SIG-M5 treated with dmso at 0.1 percent for 504 hours (cell line): ENCODE measurements at regions not wholly inside any gene's neighbourhood (a gene's known extent, or its start where the extent isn't known, plus 50 kb on each side); places are given as distances from the start of the nearest gene placed in this dataset.
A peak's percentile ranks its signal among the peaks of the same experiment; 100 is the strongest.
"Not testable (repeated sequence)": the region's sequence is repeated elsewhere in the genome, so short reads cannot be mapped to it uniquely, and the experiment has no call there.

Experiments used
- DNase-seq: peaks from one replicate; lab custom pipeline; 2025; ENCODE audit not compliant: unreplicated experiment; lab: John Stamatoyannopoulos, UW

GRCh38 chr5:66348387-66349125, 204.5 kb downstream of the SREK1 start:
- DNase-seq: no peak

DNA sequence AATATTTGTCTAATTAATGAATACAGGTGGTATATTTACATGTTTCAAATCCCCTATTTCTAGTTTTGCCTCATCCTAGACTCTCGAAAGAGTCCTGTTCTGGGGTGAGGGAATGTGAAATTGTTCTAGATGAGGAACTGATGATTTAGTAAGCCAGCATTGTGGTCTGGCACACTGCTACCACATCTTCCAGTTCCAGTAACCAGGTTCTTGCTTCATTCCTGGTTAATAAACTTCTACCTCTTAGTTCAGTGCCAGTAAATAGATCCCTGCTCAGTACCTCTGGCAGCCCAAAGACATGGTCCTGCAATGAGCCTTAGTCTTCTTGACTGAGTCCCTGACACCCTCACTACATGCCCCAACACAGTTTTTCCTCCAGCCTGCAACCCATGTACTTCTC, 207.7 kb downstream of the SREK1 start:
- peak; percentile 39 for DNase-seq

DNA sequence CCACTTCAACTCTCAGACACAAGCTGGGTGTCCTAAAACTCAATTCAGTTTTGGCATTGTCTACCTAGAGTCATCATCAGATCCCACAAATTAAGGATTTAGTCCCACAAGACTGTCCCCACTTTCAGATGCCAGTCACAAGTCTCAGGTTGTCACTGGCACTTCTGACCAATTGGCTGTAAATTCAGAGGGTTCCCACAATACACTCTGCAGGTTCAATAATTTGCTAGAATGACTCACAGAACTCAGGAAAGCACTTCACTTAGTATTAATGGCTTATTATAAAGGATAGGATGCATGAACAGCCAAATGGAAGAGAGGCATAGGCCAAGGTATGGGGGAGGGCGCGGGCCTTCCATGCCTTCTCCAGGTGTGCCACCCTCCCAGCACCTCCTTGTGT, 209.1 kb downstream of the SREK1 start:
- DNase-seq: no peak

GRCh38 chr5:66354422-66354821, 210.3 kb downstream of the SREK1 start:
- no peak for DNase-seq

DNA sequence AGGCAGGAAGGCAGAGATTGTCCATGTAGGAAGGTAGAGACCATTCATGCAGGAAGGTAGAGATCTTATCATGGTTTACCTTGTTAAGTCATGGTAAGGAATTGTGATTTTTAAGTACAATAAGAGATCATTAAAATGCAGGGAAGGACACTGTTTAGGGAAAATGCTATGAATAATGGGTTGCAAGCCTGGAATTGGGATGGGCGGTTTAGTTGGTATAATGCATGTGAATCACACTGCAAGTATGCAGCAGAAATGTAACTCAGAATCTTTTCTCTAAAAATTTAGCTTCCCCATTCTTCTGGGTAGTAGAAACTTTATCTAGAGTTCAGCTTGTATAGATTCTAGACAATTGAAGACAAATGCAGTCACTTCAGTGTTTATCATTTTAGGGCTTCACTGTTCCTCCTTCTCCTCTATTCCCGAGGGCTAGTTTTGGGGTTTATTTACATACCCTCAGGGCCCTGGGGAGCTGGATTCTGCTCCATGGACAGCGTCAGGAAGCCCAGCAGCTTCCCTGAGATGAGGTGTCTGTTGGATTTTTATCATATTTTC, 212.0 kb downstream of the SREK1 start:
- no peak for DNase-seq

DNA sequence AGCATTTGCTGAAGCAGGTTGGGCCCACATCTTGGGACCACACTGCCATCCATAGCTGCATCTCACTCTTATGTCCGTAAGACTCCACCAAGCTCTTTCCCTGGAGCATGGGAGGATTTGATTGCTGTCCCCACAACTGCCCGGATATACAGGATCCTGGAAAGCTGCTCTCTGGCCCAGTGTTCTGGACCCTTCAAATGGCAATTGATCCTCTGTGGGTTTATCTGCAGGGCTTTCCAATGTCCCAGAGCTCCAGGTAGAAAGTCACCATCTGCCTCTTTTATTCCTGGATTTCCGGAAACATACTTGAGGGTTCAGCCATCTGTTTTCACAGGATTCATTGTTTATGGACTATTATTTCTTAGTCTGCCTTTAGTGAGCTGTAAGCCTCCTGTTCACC, 214.6 kb downstream of the SREK1 start:
- DNase-seq: no peak

- DNase-seq: no peak
Measured at GRCh38 chr5:66361070-66361469, 217.0 kb downstream of the SREK1 start.

- no peak for DNase-seq
Measured at GRCh38 chr5:66362046-66362445, 217.9 kb downstream of the SREK1 start.

DNA sequence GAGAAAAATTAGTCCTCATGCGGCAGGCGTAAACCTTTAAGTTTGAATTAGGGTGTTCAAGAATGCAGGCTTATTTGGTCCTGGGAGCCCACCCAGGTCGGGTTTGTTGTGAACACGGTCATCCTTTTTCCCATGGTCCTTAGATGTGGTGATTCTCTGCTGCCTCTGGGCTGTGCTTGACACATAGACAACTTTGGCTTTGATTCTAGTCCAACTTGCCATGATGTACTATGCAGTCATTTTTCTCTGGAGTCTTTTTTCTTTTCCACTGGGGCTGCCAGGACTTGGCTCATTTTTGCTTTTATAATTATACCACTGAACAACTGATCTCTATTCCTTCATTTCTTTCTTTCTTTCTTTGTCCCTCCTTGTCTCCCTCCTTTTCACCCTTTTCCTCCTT, 218.6 kb downstream of the SREK1 start:
- DNase-seq: no peak

- no peak for DNase-seq
Measured at GRCh38 chr5:66363097-66363496, 219.0 kb downstream of the SREK1 start.

- DNase-seq: no peak
Measured at GRCh38 chr5:66364186-66364585, 220.1 kb downstream of the SREK1 start.

DNA sequence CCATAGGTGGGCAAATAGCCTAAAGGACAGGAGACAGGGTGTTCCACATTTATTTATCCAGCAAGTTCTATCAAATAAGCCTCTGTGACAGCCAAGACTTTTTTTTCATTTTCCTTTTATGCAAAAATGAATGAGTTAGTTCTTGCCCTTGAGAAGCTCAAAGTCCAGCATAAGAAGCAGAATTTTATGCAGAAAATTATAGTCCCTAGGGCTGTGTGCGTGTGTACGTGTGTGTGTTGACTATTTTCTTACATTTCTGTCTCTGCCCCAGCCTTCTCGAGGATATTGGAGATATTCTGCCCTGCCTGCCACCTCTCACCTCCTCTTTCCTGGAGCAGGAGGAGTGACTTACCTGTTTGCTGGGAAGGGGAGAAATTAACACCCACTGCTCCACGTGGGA, 221.9 kb downstream of the SREK1 start:
- DNase-seq: no peak

- DNase-seq: no peak
Measured at GRCh38 chr5:66367814-66368541, 223.9 kb downstream of the SREK1 start.

DNA sequence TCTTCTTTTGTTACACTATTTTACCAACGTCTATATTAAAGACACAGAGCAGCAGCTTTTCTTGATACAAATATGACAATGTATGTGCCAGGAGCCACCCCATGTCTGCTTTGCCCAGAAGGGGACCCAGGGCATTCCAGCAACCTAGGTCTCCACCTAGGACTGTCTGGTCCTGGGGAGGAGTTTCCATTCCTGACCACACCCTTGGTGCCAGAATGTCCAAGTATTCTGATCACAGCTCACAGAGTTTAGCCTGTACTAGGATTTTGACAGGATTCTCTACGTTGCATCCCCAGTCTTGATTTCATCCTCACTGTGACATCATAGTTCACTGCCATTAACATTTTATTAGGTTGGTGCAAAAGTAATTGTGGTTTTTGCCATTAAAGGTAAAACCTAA, 224.7 kb downstream of the SREK1 start:
- DNase-seq: no peak

DNA sequence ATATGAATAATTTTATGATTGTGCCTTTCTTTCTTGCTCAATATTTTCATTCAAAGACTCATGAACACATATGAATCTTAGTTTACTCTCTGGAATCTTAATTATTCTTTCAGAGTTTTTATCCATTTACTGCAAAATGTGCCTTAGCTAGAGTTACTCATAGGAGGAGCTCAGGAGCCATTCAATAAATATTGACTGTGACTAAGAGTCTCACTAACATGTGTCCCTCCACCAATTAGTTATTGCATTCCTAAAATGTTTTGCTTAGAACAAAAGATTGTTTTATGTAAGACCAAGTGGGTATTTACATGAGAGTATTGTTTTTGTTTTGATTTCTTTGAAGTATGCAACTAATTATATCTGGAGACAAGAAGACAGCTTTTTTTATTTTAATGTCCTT, 218.4 kb upstream of the MAST4 start:
- no peak for DNase-seq

GRCh38 chr5:66378407-66378806, 217.8 kb upstream of the MAST4 start:
- no peak for DNase-seq

DNA sequence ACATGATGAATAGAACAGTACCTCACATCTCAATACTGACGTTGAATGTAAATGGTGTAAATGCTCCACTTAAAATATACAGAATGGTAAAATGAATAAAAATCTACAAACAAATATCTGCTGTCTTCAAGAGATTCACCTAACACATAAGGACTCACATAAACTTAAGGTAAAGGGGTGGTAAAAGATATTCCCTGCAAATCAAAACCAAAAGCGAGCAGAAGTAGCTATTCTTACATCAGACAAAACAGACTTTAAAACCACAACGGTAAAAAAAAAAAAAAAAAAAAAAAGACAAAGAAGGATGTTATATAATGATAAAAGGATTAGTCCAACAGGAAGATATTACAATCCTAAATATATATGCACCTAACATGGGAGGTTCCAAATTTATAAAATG, 214.0 kb upstream of the MAST4 start:
- DNase-seq: no peak

GRCh38 chr5:66405145-66405544, 191.0 kb upstream of the MAST4 start:
- not testable (repeated sequence) for DNase-seq

DNA sequence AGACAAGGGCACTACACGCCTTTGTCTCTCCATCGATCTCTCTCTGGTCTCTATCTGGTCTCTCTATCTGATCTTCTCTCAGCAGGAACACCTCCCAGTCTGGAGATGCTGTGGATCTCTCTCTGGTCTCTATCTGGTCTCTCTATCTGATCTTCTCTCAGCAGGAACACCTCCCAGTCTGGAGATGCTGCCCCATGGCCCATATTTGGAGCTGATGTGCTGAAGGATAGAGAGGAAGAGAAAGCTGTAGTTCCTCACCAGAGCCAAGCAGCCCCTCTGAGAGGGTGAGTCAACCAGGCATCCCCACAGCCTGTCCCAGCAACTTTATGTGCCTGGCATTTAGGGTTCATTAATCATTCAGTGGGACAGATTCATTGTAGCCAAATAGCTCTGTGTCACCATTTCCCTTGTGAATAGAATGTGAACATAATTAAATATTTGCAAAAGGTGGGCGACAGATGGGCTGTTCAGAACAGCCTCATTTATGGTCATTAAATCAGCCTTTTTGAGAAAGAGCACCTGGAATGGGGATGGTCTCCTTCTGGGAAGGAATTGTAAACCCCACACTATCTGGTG, 189.3 kb upstream of the MAST4 start:
- no peak for DNase-seq

DNA sequence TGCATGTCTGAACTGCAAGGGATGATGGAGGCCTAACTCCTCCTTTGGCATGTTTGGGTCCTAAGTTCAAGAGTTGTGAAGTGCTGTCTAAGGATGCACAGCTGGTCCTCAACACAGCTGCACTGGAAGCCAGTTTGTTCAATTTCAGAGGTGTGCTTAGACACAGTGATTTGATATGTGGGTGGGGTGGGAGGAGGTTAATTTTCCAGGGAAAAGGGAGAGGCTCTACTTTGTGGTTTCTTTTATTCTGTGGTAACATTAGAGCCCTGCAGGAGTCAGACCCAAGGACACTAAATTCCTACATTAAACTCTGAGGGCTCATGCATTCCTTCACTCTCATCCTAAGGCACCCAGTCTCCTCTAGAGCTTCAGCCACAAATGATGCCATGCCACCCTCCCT, 188.4 kb upstream of the MAST4 start:
- no peak for DNase-seq

DNA sequence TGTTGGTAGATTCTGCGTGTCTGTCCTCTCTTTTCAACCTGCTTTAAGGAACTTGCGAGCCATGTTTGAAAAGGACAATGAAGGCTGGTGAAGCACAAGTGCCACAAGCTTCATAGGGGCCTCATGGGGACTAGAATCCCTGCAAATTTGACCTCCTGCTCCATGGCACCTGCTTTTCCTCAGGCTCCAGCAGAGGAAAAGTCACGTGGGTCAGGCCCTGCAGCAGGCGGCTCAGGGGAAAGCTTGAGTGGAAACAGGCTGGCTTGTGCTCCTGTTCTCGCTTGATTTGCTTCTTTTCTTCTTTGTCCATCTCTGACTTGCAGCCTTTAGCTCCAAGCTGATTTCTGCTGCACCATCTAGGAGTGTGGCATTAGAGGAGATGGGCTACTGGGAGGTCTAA, 187.6 kb upstream of the MAST4 start:
- DNase-seq: no peak

- no peak for DNase-seq
Measured at GRCh38 chr5:66410122-66410521, 186.1 kb upstream of the MAST4 start.
